ENCODE measurements at regions not wholly inside any gene's neighbourhood (a gene's known extent, or its start where the extent isn't known, plus 50 kb on each side); places are given as distances from the start of the nearest gene placed in this dataset.

- TF ChIP-seq POLR2AphosphoS5 (IDR thresholded peaks at IDR 0.05) (no peak), POLR2A (IDR thresholded peaks at IDR 0.05) (no peak), CTCF (IDR thresholded peaks at IDR 0.05 in 8 of 11, conservative IDR thresholded peaks at IDR 0.05 in 3 of 11) (no peak)
Measured at GRCh38 chr7:41830271-41830670, 127.4 kb upstream of the INHBA start.

Measured in spleen (tissue), 7 donors.